HG03460 (cell line): ENCODE measurements at regions not wholly inside any gene's neighbourhood (a gene's known extent, or its start where the extent isn't known, plus 50 kb on each side); places are given as distances from the start of the nearest gene placed in this dataset.
"Not testable (repeated sequence)": the region's sequence is repeated elsewhere in the genome, so short reads cannot be mapped to it uniquely, and the experiment has no call there.

Experiments used
- ATAC-seq: cut with Tn5 transposase; IDR thresholded peaks from one replicate; pipeline ENCODE4 v1.9.1; 2021; ENCODE audit not compliant: unreplicated experiment

- ATAC-seq, result not testable (repeated sequence)
These were observed 88.2 kb upstream of the TRIB2 start for GRCh38 chr2:12628541-12628940.

GRCh38 chr2:12636837-12637581, 79.7 kb upstream of the TRIB2 start:
- ATAC-seq, result no peak

- ATAC-seq, result no peak
These were observed 79.0 kb upstream of the TRIB2 start for GRCh38 chr2:12637754-12638153.

- no peak for ATAC-seq
These were observed 75.3 kb upstream of the TRIB2 start for GRCh38 chr2:12641441-12641840.

- no peak for ATAC-seq
These were observed 74.4 kb upstream of the TRIB2 start for GRCh38 chr2:12642332-12642731.

- ATAC-seq, result no peak
These were observed 73.9 kb upstream of the TRIB2 start for GRCh38 chr2:12642859-12643258.

GRCh38 chr2:12649602-12650400, 66.9 kb upstream of the TRIB2 start:
- no peak for ATAC-seq

- no peak for ATAC-seq
These were observed 65.1 kb upstream of the TRIB2 start for GRCh38 chr2:12651641-12652040.

- no peak for ATAC-seq
These were observed 64.0 kb upstream of the TRIB2 start for GRCh38 chr2:12652723-12653122.

GRCh38 chr2:12657560-12657959, 59.2 kb upstream of the TRIB2 start:
- ATAC-seq, result no peak

- ATAC-seq, result no peak
These were observed 58.3 kb upstream of the TRIB2 start for GRCh38 chr2:12658310-12658945.

- ATAC-seq, result no peak
These were observed 55.2 kb upstream of the TRIB2 start for GRCh38 chr2:12661489-12661888.

- no peak for ATAC-seq
These were observed 53.3 kb upstream of the TRIB2 start for GRCh38 chr2:12663306-12664037.

- ATAC-seq, result no peak
These were observed 51.4 kb upstream of the TRIB2 start for GRCh38 chr2:12665334-12665733.

GRCh38 chr2:12666445-12666844, 50.3 kb upstream of the TRIB2 start:
- ATAC-seq, result no peak
